H9 (cell line): ENCODE measurements at regions not wholly inside any gene's neighbourhood (a gene's known extent, or its start where the extent isn't known, plus 50 kb on each side); places are given as distances from the start of the nearest gene placed in this dataset.

ENCODE experiments used
- DNase-seq: peaks from one replicate; pipeline ENCODE4 v3.0.0-alpha.2; 2017
- H2AFZ ChIP-seq: one replicate; pipeline ENCODE4 v1.6.1; 2013; ENCODE audit warnings: mild to moderate bottlenecking, low read length, control low read depth, moderate library complexity
- H2AK5ac ChIP-seq: 2 replicates; pipeline ENCODE4 v1.6.1; 2013; ENCODE audit warnings: low read length, control low read depth, mixed read lengths; ENCODE audit not compliant: insufficient read length
- H2BK120ac ChIP-seq: one replicate; pipeline ENCODE4 v1.6.1; 2013; ENCODE audit warnings: low read depth, mild to moderate bottlenecking, low read length, control low read depth, inconsistent platforms; ENCODE audit not compliant: poor library complexity, severe bottlenecking
- H2BK12ac ChIP-seq: 2 replicates; pipeline ENCODE4 v1.6.1; 2013; ENCODE audit warnings: low read length, control low read depth, mixed read lengths, low read depth; ENCODE audit not compliant: insufficient read length
- H2BK15ac ChIP-seq: 2 replicates; pipeline ENCODE4 v1.6.1; 2013; ENCODE audit warnings: low read depth, low read length, control low read depth
- H2BK20ac ChIP-seq: one replicate; pipeline ENCODE4 v1.6.1; 2013; ENCODE audit warnings: low read depth, mild to moderate bottlenecking, low read length, control low read depth, inconsistent platforms; ENCODE audit not compliant: poor library complexity, severe bottlenecking
- H2BK5ac ChIP-seq: 2 replicates; pipeline ENCODE4 v1.6.1; 2013; ENCODE audit warnings: low read length, control low read depth, mixed read lengths; ENCODE audit not compliant: insufficient read length
- H3K14ac ChIP-seq: 2 replicates; pipeline ENCODE4 v1.6.1; 2013; ENCODE audit warnings: low read length, control low read depth; ENCODE audit not compliant: insufficient read depth
- H3K18ac ChIP-seq: 2 replicates; pipeline ENCODE4 v1.6.1; 2013; ENCODE audit warnings: low read depth, mild to moderate bottlenecking, mixed read lengths, low read length, control low read depth; ENCODE audit not compliant: insufficient read length
- H3K23ac ChIP-seq: 2 replicates; pipeline ENCODE4 v1.6.1; 2013; ENCODE audit warnings: low read length, control low read depth, mixed read lengths, low read depth; ENCODE audit not compliant: insufficient read length
- H3K23me2 ChIP-seq: 2 replicates; pipeline ENCODE4 v1.6.1; 2013; ENCODE audit warnings: low read depth, mild to moderate bottlenecking, mixed read lengths, low read length, control low read depth; ENCODE audit not compliant: insufficient read length, poor library complexity, severe bottlenecking
- H3K27ac ChIP-seq: 2 replicates; pipeline ENCODE4 v1.5.1; 2013; ENCODE audit warnings: low read length, control low read depth, mixed read lengths, low read depth; ENCODE audit not compliant: insufficient read length
- H3K27me3 ChIP-seq: 2 replicates; pipeline ENCODE4 v1.6.1; 2013; ENCODE audit warnings: low read length, control low read depth, inconsistent platforms; ENCODE audit not compliant: insufficient read depth
- H3K4ac ChIP-seq: 2 replicates; pipeline ENCODE4 v1.6.1; 2013; ENCODE audit warnings: low read depth, mild to moderate bottlenecking, control low read depth, inconsistent platforms, low read length, moderate library complexity
- H3K4me1 ChIP-seq: 2 replicates; pipeline ENCODE4 v1.6.1; 2013; ENCODE audit warnings: low read length, control low read depth, inconsistent platforms; ENCODE audit not compliant: insufficient read depth
- H3K4me2 ChIP-seq: 2 replicates; pipeline ENCODE4 v1.6.1; 2013; ENCODE audit warnings: low read length, control low read depth, mixed read lengths; ENCODE audit not compliant: insufficient read length, insufficient read depth
- H3K56ac ChIP-seq: 2 replicates; pipeline ENCODE4 v1.6.1; 2013; ENCODE audit warnings: low read depth, mild to moderate bottlenecking, mixed read lengths, low read length, control low read depth; ENCODE audit not compliant: insufficient read length
- H3K79me1 ChIP-seq: 2 replicates; pipeline ENCODE4 v1.6.1; 2013; ENCODE audit warnings: low read depth, mild to moderate bottlenecking, moderate library complexity, low read length, control low read depth, inconsistent platforms; ENCODE audit not compliant: insufficient read depth, poor library complexity, severe bottlenecking
- H3K79me2 ChIP-seq: 2 replicates; pipeline ENCODE4 v1.6.1; 2013; ENCODE audit warnings: low read length, control low read depth, inconsistent platforms; ENCODE audit not compliant: insufficient read depth
- H3K9ac ChIP-seq: 2 replicates; pipeline ENCODE4 v1.6.1; 2013; ENCODE audit warnings: low read length, control low read depth, mixed read lengths; ENCODE audit not compliant: insufficient read length; ENCODE audit errors: extremely low read depth
- H3K9me3 ChIP-seq: one replicate; pipeline ENCODE4 v1.6.1; 2013; ENCODE audit warnings: low read depth, low read length, inconsistent platforms; ENCODE audit not compliant: control insufficient read depth
- H3T11ph ChIP-seq: one replicate; pipeline ENCODE4 v1.6.1; 2013; ENCODE audit warnings: mild to moderate bottlenecking, low read length, control low read depth, inconsistent platforms
- H4K20me1 ChIP-seq: one replicate; pipeline ENCODE4 v1.6.1; 2013; ENCODE audit not compliant: control insufficient read depth, insufficient read length, insufficient read depth
- H4K5ac ChIP-seq: 2 replicates; pipeline ENCODE4 v1.6.1; 2013; ENCODE audit warnings: low read depth, mild to moderate bottlenecking, mixed read lengths, low read length, control low read depth; ENCODE audit not compliant: insufficient read length
- H4K8ac ChIP-seq: replicated peaks from 2 replicates; pipeline ENCODE4 v1.6.1; 2013; ENCODE audit warnings: low read length, control low read depth, mixed read lengths, low read depth; ENCODE audit not compliant: insufficient read length
- H4K91ac ChIP-seq: 2 replicates; pipeline ENCODE4 v1.6.1; 2013; ENCODE audit warnings: low read depth, mild to moderate bottlenecking, moderate library complexity, mixed read lengths, low read length, control low read depth; ENCODE audit not compliant: insufficient read length
- H3K27ac Mint-ChIP-seq, 3 experiments: 2 replicates in 2 of 3; 3 replicates in 1 of 3; pipeline ENCODE4 v1.8.0; 2020 to 2021; ENCODE audit warnings: mixed read lengths in 3 of 3, mild to moderate bottlenecking in 1 of 3, moderate library complexity in 1 of 3
- H3K27me3 Mint-ChIP-seq: 2 replicates; pipeline ENCODE4 v1.8.0; 2021; ENCODE audit warnings: low read depth, mild to moderate bottlenecking, moderate library complexity, mixed read lengths
- H3K36me3 Mint-ChIP-seq, 3 experiments: 2 replicates in 2 of 3; 3 replicates in 1 of 3; pipeline ENCODE4 v1.8.0; 2020 to 2021; ENCODE audit warnings: low read depth in 3 of 3, mixed read lengths in 3 of 3; ENCODE audit not compliant: insufficient read depth in 1 of 3
- H3K4me1 Mint-ChIP-seq, 2 experiments: 2 replicates each; pipeline ENCODE4 v1.8.0; 2020; ENCODE audit warnings: mixed read lengths in 2 of 2
- H3K4me3 Mint-ChIP-seq, 2 experiments: 2 replicates in 1 of 2; 3 replicates in 1 of 2; pipeline ENCODE4 v1.8.0; 2020 to 2021; ENCODE audit warnings: mild to moderate bottlenecking in 2 of 2, mixed read lengths in 2 of 2, moderate library complexity in 1 of 2
- H3K9me3 Mint-ChIP-seq, 2 experiments: 2 replicates in 1 of 2; 3 replicates in 1 of 2; pipeline ENCODE4 v1.8.0; 2020; ENCODE audit warnings: mild to moderate bottlenecking in 2 of 2, mixed read lengths in 2 of 2, moderate library complexity in 1 of 2
- WGBS: extraction: QIAGEN DNeasy Blood & Tissue Kit; methylation state at CpG from one replicate; pipeline ENCODE4 v1.1.7; 2013; ENCODE audit warnings: missing lambda C conversion rate, low lambda C conversion rate, mixed read lengths; ENCODE audit not compliant: insufficient read length; ENCODE audit errors: extremely low coverage; 5-methylcytosine and 5-hydroxymethylcytosine counted together
- TF ChIP-seq, protein P1 (sequence below): fragments of 200-600 bp; sonication (generic); conservative IDR thresholded peaks from 3 replicates; pipeline ENCODE4 v1.8.0; 2021; ENCODE audit warnings: antibody characterized with exemption, mild to moderate bottlenecking

DNA sequence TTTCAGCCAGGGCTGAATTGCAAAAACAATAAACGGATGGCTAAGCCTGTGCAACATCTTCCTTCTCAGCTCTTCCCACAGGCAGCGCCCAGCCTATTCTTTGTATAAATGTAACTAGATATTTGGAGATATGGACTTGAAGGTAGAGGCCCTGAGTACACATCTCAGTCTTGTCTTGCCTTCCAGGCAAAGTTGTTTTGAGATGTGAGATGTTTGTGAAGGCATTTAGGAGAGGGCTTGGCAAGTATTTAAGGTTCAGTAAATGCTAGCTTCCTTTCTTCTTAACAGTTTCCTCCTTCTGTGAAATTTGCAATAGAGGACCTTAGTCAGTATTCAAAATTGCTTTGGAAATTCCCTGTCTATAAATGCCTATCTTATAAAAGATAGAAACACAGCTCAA, 228.8 kb downstream of the NR2F1-AS1 start:
- Mint-ChIP-seq H3K27ac (no peak overlapping the region), H3K27me3 (no peaks in the 10 kb centered on the region), H3K36me3 (no peaks in the 10 kb centered on the region), H3K4me1 (no peaks in the 10 kb centered on the region), H3K9me3 (no peaks in the 10 kb centered on the region), H3K4me3 (no peak overlapping the region)
- Histone ChIP-seq H2BK5ac (no peak overlapping the region), H3K79me1 (no peaks in the 10 kb centered on the region), H4K20me1 (no peaks in the 10 kb centered on the region), H2BK20ac (no peak overlapping the region), H2BK12ac (no peak overlapping the region), H3K23ac (no peak overlapping the region), H2BK15ac (no peak overlapping the region), H4K8ac (no peak overlapping the region), H4K5ac (no peak overlapping the region), H3K56ac (no peak overlapping the region), H3K9ac (no peak overlapping the region), H3T11ph (no peak overlapping the region), H2BK120ac (no peak overlapping the region), H3K79me2 (no peaks in the 10 kb centered on the region), H4K91ac (no peak overlapping the region), H3K27me3 (no peaks in the 10 kb centered on the region), H2AFZ (no peak overlapping the region), H3K23me2 (no peaks in the 10 kb centered on the region), H3K14ac (no peak overlapping the region), H3K18ac (no peak overlapping the region), H3K9me3 (no peaks in the 10 kb centered on the region), H2AK5ac (no peak overlapping the region), H3K4ac (no peak overlapping the region), H3K4me2 (no peak overlapping the region), H3K27ac (no peak overlapping the region), H3K4me1 (no peaks in the 10 kb centered on the region)
- no CpG with 5 or more reads among the region's 2 CpGs for WGBS
- no peak for DNase-seq
- TF ChIP-seq, protein P1, sequence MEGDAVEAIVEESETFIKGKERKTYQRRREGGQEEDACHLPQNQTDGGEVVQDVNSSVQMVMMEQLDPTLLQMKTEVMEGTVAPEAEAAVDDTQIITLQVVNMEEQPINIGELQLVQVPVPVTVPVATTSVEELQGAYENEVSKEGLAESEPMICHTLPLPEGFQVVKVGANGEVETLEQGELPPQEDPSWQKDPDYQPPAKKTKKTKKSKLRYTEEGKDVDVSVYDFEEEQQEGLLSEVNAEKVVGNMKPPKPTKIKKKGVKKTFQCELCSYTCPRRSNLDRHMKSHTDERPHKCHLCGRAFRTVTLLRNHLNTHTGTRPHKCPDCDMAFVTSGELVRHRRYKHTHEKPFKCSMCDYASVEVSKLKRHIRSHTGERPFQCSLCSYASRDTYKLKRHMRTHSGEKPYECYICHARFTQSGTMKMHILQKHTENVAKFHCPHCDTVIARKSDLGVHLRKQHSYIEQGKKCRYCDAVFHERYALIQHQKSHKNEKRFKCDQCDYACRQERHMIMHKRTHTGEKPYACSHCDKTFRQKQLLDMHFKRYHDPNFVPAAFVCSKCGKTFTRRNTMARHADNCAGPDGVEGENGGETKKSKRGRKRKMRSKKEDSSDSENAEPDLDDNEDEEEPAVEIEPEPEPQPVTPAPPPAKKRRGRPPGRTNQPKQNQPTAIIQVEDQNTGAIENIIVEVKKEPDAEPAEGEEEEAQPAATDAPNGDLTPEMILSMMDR = no peak
